PFSK-1 (cell line): ENCODE measurements at regions not wholly inside any gene's neighbourhood (a gene's known extent, or its start where the extent isn't known, plus 50 kb on each side); places are given as distances from the start of the nearest gene placed in this dataset.

Experiments
- FOXP2 ChIP-seq: optimal IDR thresholded peaks from 2 replicates; pipeline ENCODE3; 2011; ENCODE audit warnings: borderline replicate concordance, control low read depth, inconsistent platforms; ENCODE audit not compliant: insufficient read depth; ENCODE audit errors: extremely low read length, extremely low read depth
- POLR2AphosphoS5 ChIP-seq: IDR thresholded peaks from 2 replicates; pipeline ENCODE4 v1.6.1; 2012; ENCODE audit warnings: low read depth, mild to moderate bottlenecking, control low read depth, low read length, moderate library complexity
- SIN3A ChIP-seq: IDR thresholded peaks from 2 replicates; pipeline ENCODE4 v1.6.1; 2012; ENCODE audit warnings: mild to moderate bottlenecking, low read length, moderate library complexity, borderline replicate concordance; ENCODE audit not compliant: insufficient read depth
- TAF1 ChIP-seq: IDR thresholded peaks from 2 replicates; pipeline ENCODE4 v1.6.1; 2012; ENCODE audit warnings: low read length, control low read depth, borderline replicate concordance; ENCODE audit not compliant: insufficient read depth
- TF ChIP-seq, protein P1 (sequence below), 2 experiments: IDR thresholded peaks; 2 replicates each; pipeline versions ENCODE4 v1.6.1 to v1.8.0; 2011 to 2012; ENCODE audit warnings: low read depth in 2 of 2, low read length in 2 of 2, control low read depth in 1 of 2, inconsistent platforms in 1 of 2, mild to moderate bottlenecking in 1 of 2, moderate library complexity in 1 of 2; ENCODE audit not compliant: insufficient read depth in 1 of 2

DNA sequence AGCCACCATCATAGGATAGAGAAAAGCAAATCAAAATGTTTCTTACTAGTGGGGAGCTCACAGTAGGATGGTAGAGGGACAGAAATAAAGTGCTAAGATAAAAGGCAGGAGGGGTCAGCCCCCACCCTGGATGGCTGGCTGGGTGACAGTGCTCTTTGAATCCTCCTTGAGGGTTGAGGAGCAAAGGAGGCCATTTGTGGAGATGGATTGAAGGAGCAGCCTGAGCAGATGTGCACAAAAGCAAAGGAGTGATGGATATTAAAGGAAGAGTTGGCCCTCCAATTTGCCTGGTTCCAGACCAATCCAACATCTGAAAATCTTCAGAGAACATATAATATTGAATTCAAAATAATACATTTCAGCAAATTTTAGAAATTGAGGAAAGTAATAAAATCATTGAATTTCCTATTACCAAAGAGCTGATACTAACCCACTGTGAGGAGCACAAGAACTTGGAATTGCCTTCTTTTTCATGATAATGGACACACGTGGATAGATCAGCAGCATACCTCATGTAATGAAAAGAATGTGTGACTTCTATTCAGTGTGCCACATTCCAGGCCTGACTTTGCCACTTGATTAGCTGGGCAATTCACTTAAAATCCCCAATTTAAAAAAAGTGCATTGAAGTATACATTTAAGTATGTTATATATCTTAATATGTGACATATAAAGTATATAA lies 287.0 kb downstream of the FAT3 start:
- TF ChIP-seq TAF1 (no peak), SIN3A (no peak), POLR2AphosphoS5 (no peak), FOXP2 (no peak)
- TF ChIP-seq, protein P1, sequence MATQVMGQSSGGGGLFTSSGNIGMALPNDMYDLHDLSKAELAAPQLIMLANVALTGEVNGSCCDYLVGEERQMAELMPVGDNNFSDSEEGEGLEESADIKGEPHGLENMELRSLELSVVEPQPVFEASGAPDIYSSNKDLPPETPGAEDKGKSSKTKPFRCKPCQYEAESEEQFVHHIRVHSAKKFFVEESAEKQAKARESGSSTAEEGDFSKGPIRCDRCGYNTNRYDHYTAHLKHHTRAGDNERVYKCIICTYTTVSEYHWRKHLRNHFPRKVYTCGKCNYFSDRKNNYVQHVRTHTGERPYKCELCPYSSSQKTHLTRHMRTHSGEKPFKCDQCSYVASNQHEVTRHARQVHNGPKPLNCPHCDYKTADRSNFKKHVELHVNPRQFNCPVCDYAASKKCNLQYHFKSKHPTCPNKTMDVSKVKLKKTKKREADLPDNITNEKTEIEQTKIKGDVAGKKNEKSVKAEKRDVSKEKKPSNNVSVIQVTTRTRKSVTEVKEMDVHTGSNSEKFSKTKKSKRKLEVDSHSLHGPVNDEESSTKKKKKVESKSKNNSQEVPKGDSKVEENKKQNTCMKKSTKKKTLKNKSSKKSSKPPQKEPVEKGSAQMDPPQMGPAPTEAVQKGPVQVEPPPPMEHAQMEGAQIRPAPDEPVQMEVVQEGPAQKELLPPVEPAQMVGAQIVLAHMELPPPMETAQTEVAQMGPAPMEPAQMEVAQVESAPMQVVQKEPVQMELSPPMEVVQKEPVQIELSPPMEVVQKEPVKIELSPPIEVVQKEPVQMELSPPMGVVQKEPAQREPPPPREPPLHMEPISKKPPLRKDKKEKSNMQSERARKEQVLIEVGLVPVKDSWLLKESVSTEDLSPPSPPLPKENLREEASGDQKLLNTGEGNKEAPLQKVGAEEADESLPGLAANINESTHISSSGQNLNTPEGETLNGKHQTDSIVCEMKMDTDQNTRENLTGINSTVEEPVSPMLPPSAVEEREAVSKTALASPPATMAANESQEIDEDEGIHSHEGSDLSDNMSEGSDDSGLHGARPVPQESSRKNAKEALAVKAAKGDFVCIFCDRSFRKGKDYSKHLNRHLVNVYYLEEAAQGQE (IDR thresholded peaks at IDR 0.05; ENCODE audit: insufficient read depth in 1 of 2, low read depth in 2 of 2, low read length in 2 of 2), result no peak

DNA sequence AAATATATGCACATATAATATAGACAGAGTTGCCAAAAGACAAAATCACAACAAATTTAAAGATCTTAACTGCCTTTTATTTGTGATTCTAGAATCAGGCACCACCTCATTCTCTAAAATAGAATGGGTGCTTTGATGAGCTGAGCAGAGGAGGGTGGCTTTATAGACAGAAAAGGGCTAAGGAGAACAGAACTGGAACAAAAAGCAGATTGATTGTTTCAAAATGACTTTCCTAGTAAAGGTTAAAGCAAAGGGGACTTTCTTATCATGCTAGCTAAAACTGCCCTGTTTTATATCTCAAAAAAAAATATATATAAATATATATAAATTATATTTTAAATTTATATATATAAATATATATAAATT lies 287.6 kb downstream of the FAT3 start:
- TF ChIP-seq SIN3A (no peak), FOXP2 (no peak), POLR2AphosphoS5 (no peak), TAF1 (no peak)
- TF ChIP-seq, protein P1 (IDR thresholded peaks at IDR 0.05; ENCODE audit: insufficient read depth in 1 of 2, low read depth in 2 of 2, low read length in 2 of 2), result no peak

DNA sequence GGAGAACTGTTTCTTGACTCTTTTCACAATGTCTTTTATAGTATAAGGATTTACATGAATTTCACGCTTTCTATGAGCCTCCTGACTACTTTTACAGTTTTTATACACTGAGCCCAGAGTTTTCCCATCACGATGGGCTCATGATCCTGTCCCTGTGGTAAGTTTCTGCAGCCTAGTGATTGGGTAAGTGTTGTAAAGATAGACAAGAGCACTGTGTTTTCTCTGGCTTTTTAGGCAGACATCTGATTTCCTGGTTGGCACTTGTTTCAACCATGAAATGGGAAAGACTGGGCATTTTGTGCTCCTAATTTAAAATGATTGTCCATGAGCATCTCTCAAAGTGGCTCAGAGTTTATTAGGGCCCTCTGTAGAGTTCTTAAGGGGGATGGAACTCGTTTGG lies 299.0 kb downstream of the FAT3 start:
- TF ChIP-seq POLR2AphosphoS5, result no peak
- TF ChIP-seq, protein P1 (IDR thresholded peaks at IDR 0.05; ENCODE audit: insufficient read depth in 1 of 2, low read depth in 2 of 2, low read length in 2 of 2), result no peak
- no peak for TF ChIP-seq TAF1
- TF ChIP-seq SIN3A, result no peak
- TF ChIP-seq FOXP2, result no peak

DNA sequence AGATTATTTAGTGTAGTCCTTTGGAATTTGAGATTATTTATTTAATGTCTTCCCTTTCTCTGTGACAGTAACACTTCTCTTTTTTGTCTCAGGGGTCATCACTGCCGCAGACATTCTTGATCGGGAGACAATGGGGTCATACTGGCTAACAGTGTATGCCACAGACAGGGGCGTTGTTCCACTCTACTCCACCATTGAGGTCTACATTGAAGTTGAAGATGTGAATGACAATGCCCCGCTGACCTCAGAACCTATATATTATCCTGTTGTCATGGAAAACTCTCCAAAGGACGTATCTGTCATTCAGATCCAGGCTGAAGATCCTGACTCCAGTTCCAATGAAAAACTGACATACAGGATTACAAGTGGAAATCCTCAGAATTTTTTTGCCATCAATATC lies 299.9 kb downstream of the FAT3 start:
- TF ChIP-seq POLR2AphosphoS5 (no peak), SIN3A (no peak), FOXP2 (no peak), TAF1 (no peak)
- TF ChIP-seq, protein P1 (IDR thresholded peaks at IDR 0.05; ENCODE audit: insufficient read depth in 1 of 2, low read depth in 2 of 2, low read length in 2 of 2), result no peak

GRCh38 chr11:92527467-92527866 lies 302.8 kb downstream of the FAT3 start:
- no peak for TF ChIP-seq POLR2AphosphoS5
